Thyroid gland (tissue), 4 donors: ENCODE measurements at regions not wholly inside any gene's neighbourhood (a gene's known extent, or its start where the extent isn't known, plus 50 kb on each side); places are given as distances from the start of the nearest gene placed in this dataset.

Experiments
- DNase-seq, 2 donors: peaks; one replicate each; pipeline ENCODE4 v3.0.0-alpha.2; 2019
- H3K27ac ChIP-seq, 3 donors: fragments of 200-600 bp; sonication (generic); 1 replicate in 2 of 3; 2 replicates in 1 of 3; pipeline ENCODE4 v1.5.1; 2016 to 2019; ENCODE audit warnings: mild to moderate bottlenecking in 1 of 3, moderate library complexity in 1 of 3
- H3K27me3 ChIP-seq: fragments of 200-600 bp; sonication (generic); one replicate; pipeline ENCODE4 v1.5.1; 2019
- H3K36me3 ChIP-seq, 2 donors: fragments of 200-600 bp; sonication (generic); one replicate each; pipeline ENCODE4 v1.5.1; 2016 to 2019
- H3K4me1 ChIP-seq, 2 donors: fragments of 200-600 bp; sonication (generic); one replicate each; pipeline ENCODE4 v1.5.1; 2017 to 2019
- H3K4me3 ChIP-seq, 3 donors: fragments of 200-600 bp; sonication (generic); replicated peaks in 1 of 3; 1 replicate in 2 of 3; 2 replicates in 1 of 3; pipeline ENCODE4 v1.5.1; 2016; ENCODE audit warnings: mild to moderate bottlenecking in 1 of 3
- H3K9me3 ChIP-seq: fragments of 200-600 bp; sonication (generic); one replicate; pipeline ENCODE4 v1.5.1; 2017
- CTCF ChIP-seq, 6 experiments: fragments of 200-600 bp in 3 of 6; fragments of 450-650 bp in 3 of 6; sonication (generic) in 3 of 6; IDR thresholded peaks; one replicate each; pipeline ENCODE4 v1.5.1; 2016 to 2019; ENCODE audit warnings: antibody characterized with exemption in 6 of 6, mild to moderate bottlenecking in 2 of 6, inconsistent platforms in 1 of 6, moderate library complexity in 1 of 6
- POLR2A ChIP-seq, 2 donors: fragments of 450-650 bp; IDR thresholded peaks; one replicate each; pipeline ENCODE4 v1.6.1; 2017; ENCODE audit warnings: antibody characterized with exemption in 2 of 2, mild to moderate bottlenecking in 2 of 2, moderate library complexity in 1 of 2
- WGBS, 2 donors: methylation state at CpG; one replicate each; pipeline ENCODE4 v1.1.5; 2017; 5-methylcytosine and 5-hydroxymethylcytosine counted together
- intact Hi-C: fragments of 100-400 bp; cut with DNase I; formaldehyde crosslinking; loops from one replicate; pipeline ENCODE4 v1.15.1; 2023

DNA sequence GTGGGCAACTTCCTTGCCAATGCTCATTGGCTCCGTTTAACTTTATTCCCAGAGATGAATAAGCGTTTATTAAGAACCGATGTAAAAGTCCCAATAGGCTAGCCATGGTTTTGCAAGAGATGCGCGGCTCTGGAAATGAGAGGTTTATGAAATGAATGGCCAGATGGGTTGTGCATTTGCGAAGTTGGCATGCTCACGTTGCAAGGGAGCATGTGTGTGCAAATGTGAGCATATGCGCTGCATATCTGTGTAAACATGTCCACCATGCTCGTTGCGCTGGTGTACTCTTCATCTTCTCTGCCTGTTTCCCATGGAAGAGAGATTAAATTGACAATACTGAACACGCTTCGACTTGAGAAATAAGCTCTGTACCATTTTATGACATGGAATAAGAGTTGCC lies 848.6 kb upstream of the RBFOX1 start:
- TF ChIP-seq POLR2A (IDR thresholded peaks at IDR 0.05) = no peak
- no peak for TF ChIP-seq CTCF (IDR thresholded peaks at IDR 0.05)
- intact Hi-C loops = no loop called here
- DNase-seq = no peak

DNA sequence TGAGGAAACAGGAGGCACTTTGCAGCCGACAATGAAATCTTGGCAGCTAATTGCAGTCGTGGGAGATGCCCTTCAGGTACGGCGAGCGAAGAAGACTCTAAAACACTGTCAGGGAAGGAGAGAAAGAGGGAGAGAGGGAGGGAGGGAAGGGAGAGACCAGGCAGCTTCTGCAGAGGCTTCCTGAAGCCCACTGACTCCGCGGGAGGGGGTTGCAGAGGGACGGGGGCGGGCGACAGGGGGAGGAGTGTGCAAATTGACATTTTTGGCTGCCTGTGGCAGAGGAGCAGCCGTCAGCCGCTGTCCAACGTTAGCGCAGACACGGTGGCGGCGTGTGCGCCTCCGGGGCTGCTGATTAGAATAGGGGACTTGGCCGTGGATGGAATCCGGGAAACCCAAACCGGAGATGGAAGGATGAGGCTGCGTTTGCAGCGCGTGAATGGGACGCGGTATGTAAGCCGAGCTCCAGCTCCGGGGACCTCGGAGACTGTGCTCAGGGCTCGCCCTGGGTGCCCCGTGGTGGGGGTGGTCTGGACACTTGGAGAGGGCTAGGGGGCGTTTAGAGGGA lies 849.1 kb upstream of the RBFOX1 start:
- no peaks in the 10 kb centered on the region for H3K4me1 ChIP-seq
- H3K27me3 ChIP-seq = no peaks in the 10 kb centered on the region
- H3K4me3 ChIP-seq = no peak overlapping the region
- no peaks in the 10 kb centered on the region for H3K9me3 ChIP-seq
- 2 to 7% methylated on average over 33 of the region's 33 CpGs for WGBS, 2 donors
- TF ChIP-seq CTCF (IDR thresholded peaks at IDR 0.05) = no peak
- no peak for TF ChIP-seq POLR2A (IDR thresholded peaks at IDR 0.05)
- intact Hi-C loops = no loop called here
- no peak for DNase-seq
- no peak overlapping the region for H3K27ac ChIP-seq
- H3K36me3 ChIP-seq = no peaks in the 10 kb centered on the region

More for the DNA sequence above, 848.6 kb upstream of the RBFOX1 start:
- no peaks in the 10 kb centered on the region for H3K4me1 ChIP-seq
- no peaks in the 10 kb centered on the region for H3K9me3 ChIP-seq
- H3K27me3 ChIP-seq = no peaks in the 10 kb centered on the region
- no peaks in the 10 kb centered on the region for H3K36me3 ChIP-seq
- 43% methylated on average over 12 of the region's 12 CpGs for WGBS, 2 donors
- no peak overlapping the region for H3K27ac ChIP-seq
- no peak overlapping the region for H3K4me3 ChIP-seq

- Histone ChIP-seq H3K27ac (no peak overlapping the region), H3K36me3 (no peaks in the 10 kb centered on the region), H3K4me1 (no peaks in the 10 kb centered on the region), H3K9me3 (no peaks in the 10 kb centered on the region), H3K4me3 (no peak overlapping the region), H3K27me3 (no peaks in the 10 kb centered on the region)
- intact Hi-C loops = no loop called here
- no peak for DNase-seq
- TF ChIP-seq CTCF (IDR thresholded peaks at IDR 0.05) = no peak
- TF ChIP-seq POLR2A (IDR thresholded peaks at IDR 0.05) = no peak
- 8 to 12% methylated on average over 29 to 30 of the region's 65 CpGs for WGBS, 2 donors
Observed at GRCh38 chr16:6482696-6483468, 849.8 kb upstream of the RBFOX1 start.

DNA sequence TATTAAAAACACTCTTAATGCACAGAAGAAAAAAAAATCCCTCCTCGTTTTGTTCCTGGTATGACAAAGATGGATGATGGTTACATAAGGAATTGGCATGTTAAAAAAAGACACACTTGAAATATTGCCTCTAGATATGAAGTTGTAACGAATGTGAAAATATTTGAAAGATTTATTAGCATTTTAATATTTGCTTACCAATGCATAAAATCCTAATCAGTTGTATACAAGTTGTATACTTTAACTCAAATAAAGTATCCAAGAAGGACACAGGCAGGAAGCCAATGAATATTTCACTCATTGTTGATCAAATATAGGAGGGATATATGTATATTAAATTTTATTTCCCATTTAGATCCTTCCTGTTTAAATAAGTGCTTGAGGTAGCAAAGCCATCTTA lies 850.8 kb upstream of the RBFOX1 start:
- DNase-seq = no peak
- intact Hi-C loops = no loop called here
- WGBS, 2 donors = 67 to 71% methylated on average over 2 of the region's 2 CpGs

More for the DNA sequence above, 850.8 kb upstream of the RBFOX1 start:
- H3K27me3 ChIP-seq = no peaks in the 10 kb centered on the region
- no peaks in the 10 kb centered on the region for H3K9me3 ChIP-seq
- no peak overlapping the region for H3K4me3 ChIP-seq
- no peaks in the 10 kb centered on the region for H3K36me3 ChIP-seq
- H3K4me1 ChIP-seq = no peaks in the 10 kb centered on the region
- no peak for TF ChIP-seq CTCF (IDR thresholded peaks at IDR 0.05)
- TF ChIP-seq POLR2A (IDR thresholded peaks at IDR 0.05) = no peak
- H3K27ac ChIP-seq = no peak overlapping the region
